GM12892 (cell line): ENCODE measurements at regions not wholly inside any gene's neighbourhood (a gene's known extent, or its start where the extent isn't known, plus 50 kb on each side); places are given as distances from the start of the nearest gene placed in this dataset.

Experiments used
- POLR2A ChIP-seq: IDR thresholded peaks from 2 replicates; pipeline ENCODE4 v1.6.1; 2011; ENCODE audit warnings: low read depth, low read length, control low read depth
- POLR2AphosphoS5 ChIP-seq: IDR thresholded peaks from 2 replicates; pipeline ENCODE4 v1.6.1; 2011; ENCODE audit warnings: low read depth, low read length, control low read depth
- TAF1 ChIP-seq: IDR thresholded peaks from 2 replicates; pipeline ENCODE4 v1.6.1; 2011; ENCODE audit warnings: low read depth, mild to moderate bottlenecking, control low read depth, low read length, borderline replicate concordance

DNA sequence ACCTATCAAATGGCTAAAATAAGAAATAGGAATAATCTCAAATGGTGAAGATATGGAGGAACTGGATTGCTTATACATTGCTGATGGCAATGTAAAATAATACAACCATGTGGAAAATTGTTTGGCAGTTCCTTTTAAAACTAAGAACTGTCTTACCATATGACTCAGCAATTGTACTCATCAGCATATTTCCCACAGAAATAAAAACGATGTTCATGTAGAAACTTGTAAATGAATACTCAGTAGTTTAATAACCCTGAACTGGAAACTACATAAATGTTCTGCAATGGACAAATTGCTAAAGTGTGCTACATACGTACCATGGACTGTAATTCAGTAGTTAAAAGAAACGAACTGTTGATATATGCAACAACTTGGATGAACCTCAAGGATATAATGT is 253.9 kb upstream of the RBMS3 start:
- TF ChIP-seq TAF1 (no peak), POLR2AphosphoS5 (no peak), POLR2A (no peak)
